Suprapubic skin (tissue), 3 donors: ENCODE measurements at regions not wholly inside any gene's neighbourhood (a gene's known extent, or its start where the extent isn't known, plus 50 kb on each side); places are given as distances from the start of the nearest gene placed in this dataset.

Source experiments
- EP300 ChIP-seq: sonication (generic); formaldehyde crosslinking; IDR thresholded peaks from one replicate; pipeline ENCODE4 v1.6.1; 2017; ENCODE audit warnings: antibody characterized with exemption
- TF ChIP-seq, protein P1 (sequence below), 2 donors: fragments of 200-600 bp in 1 of 2; fragments of 450-650 bp in 1 of 2; sonication (generic) in 1 of 2; IDR thresholded peaks; one replicate each; pipeline ENCODE4 v1.5.1; 2016 to 2019; ENCODE audit warnings: antibody characterized with exemption in 2 of 2, mild to moderate bottlenecking in 1 of 2, moderate library complexity in 1 of 2

DNA sequence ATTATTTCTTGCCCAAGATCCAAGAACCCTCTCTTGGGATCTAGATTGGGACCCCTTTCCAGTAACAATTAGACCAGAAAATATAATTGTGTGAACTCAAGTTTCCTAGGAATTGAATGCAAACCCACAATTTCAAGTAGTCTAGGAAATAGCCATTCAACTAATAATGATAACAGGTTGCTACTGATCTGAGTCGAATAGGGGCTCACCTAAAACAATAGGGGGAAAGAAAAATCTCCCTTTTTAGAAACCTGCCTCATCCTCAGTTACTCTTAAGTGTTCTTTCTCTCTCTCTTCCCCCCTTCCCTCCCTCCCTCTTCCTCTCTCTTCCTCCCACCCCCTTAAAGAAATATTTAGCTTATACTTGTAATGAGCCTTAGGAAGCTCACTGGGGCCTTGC is 555.3 kb downstream of the IGSF11 start:
- TF ChIP-seq, protein P1, sequence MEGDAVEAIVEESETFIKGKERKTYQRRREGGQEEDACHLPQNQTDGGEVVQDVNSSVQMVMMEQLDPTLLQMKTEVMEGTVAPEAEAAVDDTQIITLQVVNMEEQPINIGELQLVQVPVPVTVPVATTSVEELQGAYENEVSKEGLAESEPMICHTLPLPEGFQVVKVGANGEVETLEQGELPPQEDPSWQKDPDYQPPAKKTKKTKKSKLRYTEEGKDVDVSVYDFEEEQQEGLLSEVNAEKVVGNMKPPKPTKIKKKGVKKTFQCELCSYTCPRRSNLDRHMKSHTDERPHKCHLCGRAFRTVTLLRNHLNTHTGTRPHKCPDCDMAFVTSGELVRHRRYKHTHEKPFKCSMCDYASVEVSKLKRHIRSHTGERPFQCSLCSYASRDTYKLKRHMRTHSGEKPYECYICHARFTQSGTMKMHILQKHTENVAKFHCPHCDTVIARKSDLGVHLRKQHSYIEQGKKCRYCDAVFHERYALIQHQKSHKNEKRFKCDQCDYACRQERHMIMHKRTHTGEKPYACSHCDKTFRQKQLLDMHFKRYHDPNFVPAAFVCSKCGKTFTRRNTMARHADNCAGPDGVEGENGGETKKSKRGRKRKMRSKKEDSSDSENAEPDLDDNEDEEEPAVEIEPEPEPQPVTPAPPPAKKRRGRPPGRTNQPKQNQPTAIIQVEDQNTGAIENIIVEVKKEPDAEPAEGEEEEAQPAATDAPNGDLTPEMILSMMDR (IDR thresholded peaks at IDR 0.05) = no peak
- TF ChIP-seq EP300 = no peak
